ENCODE measurements at regions not wholly inside any gene's neighbourhood (a gene's known extent, or its start where the extent isn't known, plus 50 kb on each side); places are given as distances from the start of the nearest gene placed in this dataset.

DNA sequence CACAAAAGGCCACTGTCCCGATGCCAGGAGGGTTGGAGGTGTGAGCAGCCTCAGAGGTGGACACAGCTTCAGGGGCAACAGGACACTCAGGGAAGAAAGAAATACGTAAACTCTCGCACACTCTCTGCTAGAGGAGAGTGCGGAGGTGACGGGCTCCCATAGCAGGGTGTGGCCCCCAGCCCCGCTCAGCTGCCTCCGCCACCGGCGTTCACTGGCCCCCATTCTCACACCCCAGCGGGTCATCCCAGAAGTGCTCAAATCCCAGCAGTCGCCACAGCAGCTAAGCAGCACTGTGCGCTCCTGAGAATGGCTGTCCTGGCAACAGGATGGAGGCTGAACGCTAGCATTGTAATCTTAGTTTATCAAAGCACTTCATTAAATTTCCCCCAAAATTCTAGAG is 315.6 kb upstream of the SALL3 start:
- intact Hi-C loops (cut with DNase I) = loop anchor here (10.0 kb wide), 1 partner anchor 211 kb away; no protein-coding TSS in a partner anchor
- peak in 2 of 10 donors; percentile 76 to 80 for DNase-seq

DNA sequence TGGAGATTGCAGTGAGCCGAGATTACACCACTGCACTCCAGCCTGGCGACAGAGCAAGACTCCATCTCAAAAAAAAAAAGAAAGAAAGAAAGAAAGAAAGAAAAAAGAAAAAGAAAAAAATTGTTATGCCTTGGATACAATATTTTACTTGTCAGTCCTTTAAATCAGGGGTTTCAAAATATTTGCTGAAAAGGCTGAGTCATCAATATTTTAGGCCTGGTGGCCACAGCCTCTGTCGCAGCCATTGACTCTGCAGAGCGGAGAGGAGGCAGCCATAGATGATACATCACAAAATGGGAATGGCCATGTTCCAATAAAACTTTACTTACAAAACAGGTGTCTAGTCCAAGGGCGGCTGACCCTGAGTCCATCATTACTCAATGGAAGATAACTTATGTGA is 314.8 kb upstream of the SALL3 start:
- intact Hi-C loops (cut with DNase I) = loop anchor here (10.0 kb wide), 1 partner anchor 210 kb away; no protein-coding TSS in a partner anchor
- DNase-seq = no peak

DNA sequence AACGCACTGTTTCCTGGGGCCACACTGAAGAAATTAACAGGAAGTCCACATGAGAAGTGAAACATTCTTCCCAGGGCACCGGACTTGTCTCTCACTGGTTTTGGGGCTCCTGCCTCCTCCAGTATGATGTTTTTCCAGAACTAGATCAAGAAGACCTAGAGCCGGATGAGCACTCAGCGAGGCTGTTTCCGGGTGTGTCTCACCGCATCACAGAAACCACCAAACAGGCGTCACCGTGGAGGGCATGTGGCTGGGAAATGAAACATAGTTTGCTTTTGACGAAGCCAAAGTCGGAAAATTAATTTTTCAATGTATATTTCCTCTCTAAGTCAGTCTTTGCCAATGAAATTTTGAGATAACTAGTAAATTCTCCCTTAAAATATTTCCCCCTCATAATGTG is 314.0 kb upstream of the SALL3 start:
- intact Hi-C loops (cut with DNase I) = loop anchor here (10.0 kb wide), 1 partner anchor 209 kb away; no protein-coding TSS in a partner anchor
- peak in 2 of 10 donors; percentile 36 to 51 for DNase-seq

DNA sequence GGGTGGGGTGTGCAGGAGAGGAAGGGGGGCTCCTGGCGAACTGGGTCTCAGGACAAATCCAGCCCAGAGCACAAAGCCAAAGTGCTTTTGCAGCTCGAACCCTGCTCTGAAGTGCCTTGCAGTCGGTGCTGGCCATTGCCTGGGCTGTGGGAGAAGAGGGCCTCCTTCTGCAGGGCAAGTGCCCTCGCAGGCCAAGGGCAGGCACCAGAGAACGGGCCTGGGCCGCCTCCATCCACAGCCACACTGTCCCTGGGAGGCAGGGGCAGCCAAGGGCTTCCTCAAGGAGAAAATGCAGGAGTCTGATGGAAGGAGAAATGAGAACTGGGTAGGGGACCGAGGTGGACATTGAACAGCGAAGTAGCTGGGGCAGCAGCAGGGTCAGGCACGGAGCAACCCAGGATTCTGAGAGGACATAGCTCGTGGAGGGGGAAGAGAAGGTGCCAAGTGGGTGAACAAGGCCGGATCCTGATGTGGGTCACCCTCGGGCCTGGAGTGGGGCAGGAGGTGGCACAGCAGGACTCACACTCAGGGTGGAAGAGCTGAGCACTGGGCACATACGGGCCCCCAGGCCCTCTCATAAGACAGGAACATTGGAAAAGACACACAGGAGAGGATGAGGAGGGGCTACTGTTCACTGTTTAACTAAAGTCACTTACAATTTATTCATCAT is 312.8 kb upstream of the SALL3 start:
- DNase-seq = peak in 1 of 10 donors; percentile 62
- intact Hi-C loops (cut with DNase I) = loop anchor here (10.0 kb wide), 1 partner anchor 208 kb away; no protein-coding TSS in a partner anchor

DNA sequence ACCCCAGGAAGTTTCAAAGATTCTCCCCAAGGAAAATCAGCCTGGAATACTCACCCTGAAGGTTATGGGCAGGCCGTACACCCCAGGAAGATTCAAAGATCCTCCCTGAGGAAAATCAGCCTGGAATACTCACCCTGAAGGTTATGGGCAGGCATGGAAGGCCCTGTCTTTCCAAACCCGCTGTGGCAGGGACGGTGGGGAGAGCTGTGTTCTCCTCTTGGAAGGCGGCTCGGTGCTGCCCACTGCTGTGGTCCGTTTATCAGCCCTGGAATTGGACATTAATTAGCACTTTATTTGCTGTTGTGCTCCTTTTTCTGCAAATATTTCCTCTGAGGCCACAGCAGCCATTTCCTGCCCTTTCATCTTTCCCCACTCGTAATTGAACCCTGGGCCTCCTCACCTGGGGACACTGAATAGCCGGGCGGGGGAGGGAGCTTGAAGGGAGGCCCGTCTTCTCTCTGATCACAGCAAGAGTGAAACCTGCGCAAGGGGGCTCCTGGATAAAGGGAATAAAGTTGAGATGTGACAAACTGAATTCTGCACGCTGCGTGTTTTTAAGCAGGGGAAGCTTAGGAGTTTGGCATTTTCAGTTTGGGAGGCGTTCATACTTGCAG is 308.7 kb upstream of the SALL3 start:
- intact Hi-C loops (cut with DNase I) = no loop called here
- peak in 1 of 10 donors; percentile 24 for DNase-seq

DNA sequence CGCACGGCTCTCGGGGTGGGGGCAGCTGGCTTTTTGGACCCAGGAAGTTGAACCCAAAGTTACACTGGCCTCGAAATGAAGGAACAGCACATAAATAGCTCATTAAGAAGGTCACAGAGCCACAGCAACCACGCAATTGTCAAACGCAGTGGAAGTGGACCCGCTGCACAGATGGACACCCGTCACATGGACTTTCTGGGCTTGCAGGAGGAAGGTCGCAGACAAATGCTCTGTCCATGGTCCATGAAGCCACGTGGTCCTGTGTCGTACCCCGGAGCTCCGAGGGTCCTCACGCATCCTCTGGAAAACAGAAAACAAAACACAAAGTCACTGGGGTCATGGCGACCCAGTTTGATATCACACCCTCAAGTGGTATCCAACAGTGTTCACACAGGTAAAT is 308.1 kb upstream of the SALL3 start:
- no peak for DNase-seq
- intact Hi-C loops (cut with DNase I) = no loop called here

DNA sequence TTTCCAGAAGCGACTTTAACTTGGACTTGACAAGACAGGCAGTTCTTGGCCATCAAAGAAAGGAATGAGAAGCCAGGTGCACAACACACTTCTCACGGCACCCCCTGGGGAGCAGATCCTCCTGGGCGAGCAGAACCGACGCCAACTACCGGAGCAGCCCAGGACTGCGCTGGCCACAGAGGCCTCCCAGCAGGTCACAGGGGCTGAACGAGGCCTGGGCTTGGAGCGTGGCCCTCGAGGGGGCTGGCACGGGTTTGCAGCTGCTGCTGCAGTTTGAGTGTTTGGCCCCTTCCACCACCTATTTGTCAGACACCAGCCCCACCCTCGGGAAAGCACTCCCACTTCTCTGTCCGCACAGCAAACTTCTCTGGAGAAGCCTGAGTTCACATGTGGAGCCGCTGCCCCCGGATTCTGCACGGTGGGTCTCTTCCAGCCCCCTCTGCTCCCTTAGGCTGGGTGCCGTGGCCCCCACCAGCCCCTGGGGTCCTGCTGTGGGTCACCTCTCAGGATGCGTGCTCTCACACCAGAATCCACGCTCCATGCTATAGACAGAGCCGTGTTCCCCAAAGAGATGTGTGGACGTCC is 306.7 kb upstream of the SALL3 start:
- DNase-seq = peak in 1 of 10 donors; percentile 66
- intact Hi-C loops (cut with DNase I) = no loop called here

DNA sequence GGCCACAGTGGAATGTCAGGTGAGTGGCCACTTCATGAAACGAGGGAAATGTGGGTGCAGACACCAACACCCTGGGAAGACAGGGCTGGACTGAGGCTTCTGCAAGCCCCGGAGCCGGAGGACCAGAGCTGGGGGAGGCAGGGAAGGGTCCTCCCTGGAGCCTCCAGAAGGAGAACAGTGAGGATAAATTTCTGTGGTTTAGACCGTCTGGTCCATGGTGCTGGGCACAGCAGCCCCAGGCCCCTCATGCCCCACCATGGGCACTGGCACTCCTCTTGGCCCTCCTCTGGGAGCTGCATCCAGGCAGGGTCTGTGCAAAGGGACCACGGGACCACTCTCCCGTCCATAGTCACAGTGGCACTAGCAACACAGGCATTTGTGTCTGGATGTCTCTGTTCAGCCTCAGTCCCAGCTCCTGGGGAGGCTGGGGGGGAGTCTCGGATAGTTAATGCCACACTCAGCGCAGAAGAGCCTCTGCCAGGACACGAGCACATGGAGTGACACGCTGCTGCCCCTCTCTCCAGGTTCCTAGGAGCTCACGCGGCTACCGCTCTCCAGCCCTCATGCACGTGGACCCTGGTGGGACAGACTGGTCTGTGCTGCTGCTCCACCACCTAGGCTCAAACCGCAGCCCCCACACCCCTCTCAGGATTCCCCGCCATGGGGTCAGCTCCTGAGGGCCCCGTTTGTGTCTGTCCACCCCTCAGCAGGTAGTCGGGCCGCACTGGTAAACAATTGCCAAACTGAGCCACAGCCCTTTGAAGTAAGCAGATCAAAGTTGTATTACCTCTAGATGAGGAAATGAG is 305.9 kb upstream of the SALL3 start:
- intact Hi-C loops (cut with DNase I) = no loop called here
- DNase-seq = peak in 3 of 10 donors; percentile 49 to 81 (median 59)

DNA sequence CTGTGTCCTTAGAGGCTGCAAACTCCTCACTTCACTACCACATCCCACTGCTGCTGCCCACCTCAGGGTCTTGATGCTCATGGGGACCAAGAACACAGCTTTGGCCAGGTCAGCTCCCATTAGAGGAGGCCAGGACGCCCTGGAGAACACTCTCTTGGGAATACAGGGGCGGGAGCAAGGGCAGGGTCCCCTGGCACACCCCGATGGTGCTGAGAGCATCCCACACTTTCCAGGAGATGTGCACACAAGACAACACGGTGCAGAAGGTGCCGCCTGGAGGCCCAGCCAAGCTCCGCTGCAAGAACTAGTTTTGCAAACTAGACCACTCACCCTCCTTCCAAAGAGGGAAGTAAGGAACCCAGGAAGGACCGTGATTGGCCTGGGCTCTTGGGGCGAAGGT is 304.4 kb upstream of the SALL3 start:
- peak in 1 of 10 donors; percentile 45 for DNase-seq
- intact Hi-C loops (cut with DNase I) = no loop called here

DNA sequence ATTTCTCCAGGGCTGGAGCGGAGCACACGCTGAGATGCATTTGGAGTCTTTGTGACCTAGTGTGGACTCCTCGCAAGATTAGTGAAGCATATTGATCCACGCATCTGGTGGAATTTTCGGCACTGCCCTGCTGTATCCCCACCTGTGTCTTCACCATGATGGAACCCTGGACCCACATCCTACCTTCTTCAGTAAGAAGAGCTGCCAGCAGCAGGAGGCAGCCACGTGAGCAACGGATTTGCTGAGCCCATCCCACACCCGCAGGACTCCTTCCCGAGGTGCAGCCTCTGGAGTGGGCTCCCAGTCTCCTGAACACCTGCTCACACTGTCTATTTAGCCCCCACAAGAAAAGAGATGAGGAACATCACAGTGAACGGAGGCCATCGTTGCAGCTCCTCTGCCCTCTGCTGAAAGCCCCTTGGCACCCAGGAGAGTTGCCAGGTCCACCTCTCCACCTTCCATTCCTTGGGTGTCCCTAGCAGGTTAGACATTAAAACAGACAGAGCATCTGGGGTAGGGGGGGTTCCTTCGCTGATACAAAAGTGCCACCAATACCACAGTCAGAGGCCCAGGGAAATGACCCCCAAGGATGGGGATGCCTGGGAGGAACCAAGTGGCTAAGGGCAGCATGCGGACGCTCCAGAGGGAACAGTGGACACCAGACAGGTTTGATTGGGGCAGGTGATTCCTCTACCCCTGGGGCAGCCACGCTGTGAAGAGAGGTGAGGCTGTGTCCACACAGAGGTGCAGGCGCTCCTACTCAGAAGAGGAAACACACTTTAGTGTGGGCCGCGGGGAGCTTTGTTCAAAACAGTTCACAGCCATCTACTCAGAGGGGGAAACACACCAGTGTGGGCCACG is 302.8 kb upstream of the SALL3 start:
- peak in 1 of 10 donors; percentile 67 for DNase-seq
- intact Hi-C loops (cut with DNase I) = no loop called here

DNA sequence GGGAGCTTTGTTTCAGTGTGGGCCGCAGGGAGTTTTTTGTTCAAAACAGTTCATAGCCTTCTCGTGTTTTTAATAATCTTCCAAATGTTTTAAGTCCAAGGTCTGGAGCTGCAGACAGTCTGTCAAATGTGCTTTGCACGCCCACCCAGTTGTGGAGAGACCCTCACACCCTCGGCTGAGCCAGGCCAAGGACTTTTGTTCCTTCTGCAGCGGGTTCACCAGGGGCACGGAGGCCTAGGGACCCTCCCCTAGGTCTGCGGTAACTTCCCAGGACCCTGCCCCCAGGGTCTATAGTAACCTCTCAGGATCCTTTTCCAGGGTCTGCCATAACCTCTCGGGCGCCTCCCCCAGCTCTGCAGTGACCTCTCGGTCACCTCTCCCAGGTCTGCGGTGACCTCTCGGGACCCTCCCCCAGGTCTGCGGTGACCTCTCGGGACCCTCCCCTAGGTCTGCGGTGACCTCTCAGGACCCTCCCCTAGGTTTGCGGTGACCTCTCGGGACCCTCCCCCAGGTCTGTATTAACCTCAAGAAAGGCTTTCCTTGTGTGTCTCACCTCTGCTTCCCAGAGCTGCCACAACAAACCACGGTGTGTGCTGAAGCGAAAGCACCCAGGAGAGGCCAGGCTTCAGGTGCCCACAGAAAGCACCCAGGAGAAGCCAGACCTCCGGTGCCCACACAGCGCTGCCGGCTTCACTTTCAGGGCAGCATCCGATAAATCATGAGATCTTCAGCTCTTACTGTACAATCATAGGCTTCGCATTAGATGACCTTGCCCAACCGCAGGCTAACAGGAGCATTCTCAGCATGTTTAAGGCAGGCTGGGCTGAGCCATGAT is 301.9 kb upstream of the SALL3 start:
- peak in 1 of 10 donors; percentile 58 for DNase-seq

DNA sequence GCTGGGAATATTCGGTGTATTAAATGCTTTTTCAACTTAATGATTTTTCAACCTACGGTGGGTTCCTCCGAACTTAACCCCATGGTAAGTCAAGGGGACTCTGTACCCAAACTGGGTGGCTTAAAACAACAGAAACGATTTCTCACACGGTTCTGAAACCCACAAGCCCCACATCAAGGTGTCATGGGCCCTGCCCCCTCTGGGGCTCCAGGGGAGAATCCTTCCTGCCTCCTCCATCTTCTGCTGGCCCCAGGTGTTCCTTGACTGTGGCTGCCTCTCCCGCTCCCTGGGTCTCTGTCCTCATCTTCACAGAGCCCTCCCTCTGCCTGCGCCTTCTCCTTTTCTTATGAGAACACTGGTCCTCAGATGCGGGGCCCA is 301.3 kb upstream of the SALL3 start:
- intact Hi-C loops (cut with DNase I) = no loop called here
- no peak for DNase-seq

More for the DNA sequence above, 301.9 kb upstream of the SALL3 start:
- intact Hi-C loops (cut with DNase I) = no loop called here

DNA sequence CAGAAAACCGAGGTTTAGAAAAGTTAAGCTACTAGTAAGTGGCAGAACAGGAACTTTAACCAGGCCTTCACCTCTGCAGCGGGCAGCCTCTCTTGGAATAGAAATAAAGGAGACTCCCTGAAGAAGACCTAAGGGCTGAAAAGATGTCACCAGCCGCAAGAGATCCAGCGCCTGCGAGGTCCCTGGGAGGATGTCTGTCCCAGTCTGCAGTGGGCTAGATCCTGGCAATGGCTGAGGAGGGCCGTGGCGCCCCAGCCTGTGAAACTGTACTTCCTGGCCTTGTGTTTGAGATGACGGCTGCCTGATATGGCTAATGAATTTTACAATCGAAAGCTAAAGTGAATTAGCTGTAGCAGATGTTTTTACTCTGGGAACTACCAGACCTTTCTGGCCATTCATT is 300.6 kb upstream of the SALL3 start:
- intact Hi-C loops (cut with DNase I) = no loop called here
- DNase-seq = no peak

DNA sequence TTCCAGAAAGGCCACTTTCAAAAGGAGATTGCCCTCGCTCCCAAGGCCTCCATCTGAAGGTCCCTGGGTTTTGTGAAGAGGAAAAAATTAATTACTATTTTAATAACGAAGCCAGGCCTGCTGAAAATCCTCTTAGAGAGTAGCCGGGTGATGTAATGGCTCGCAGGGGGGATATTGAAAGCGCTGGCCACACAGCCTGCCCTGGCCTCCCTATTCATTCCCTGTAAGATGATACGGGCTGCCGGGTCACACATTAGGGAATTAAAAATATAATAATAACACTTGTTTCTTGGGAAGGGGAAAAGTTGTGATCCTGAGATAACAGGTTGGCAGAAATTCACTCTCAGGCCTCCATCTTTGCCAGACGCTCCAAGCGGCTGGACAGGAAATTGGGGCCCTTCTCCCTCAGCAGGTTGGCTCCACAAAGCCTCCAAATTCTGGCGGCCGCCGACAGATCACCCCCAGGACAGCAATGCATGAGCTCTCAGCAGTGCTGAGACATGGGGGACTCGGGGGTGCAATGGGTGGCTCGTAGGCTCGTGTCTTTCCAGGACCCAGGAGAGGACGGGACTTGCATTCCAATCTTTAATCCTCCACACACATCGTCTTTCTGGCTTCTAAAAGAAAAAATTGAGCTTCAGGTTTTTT is 299.9 kb upstream of the SALL3 start:
- intact Hi-C loops (cut with DNase I) = no loop called here
- no peak for DNase-seq

DNA sequence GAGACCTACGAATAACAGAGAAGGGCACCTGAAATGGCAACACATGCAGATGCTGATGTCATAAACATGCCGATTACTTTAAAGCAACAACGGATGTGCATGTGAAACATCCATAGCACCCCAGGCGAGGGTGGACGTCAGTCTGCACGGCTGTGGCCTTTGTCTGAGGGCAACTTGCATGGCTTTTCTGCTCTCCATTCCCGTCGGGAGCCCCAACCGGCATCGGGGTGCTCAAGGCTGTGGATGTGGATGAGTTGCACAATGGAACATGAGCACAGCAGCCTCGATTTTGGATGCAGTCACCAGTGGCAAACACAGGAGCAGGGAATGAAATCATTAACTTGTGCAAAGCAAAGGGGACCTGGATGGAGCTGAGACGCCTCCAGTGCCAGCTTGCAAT is 298.2 kb upstream of the SALL3 start:
- intact Hi-C loops (cut with DNase I) = no loop called here
- peak in 1 of 10 donors; percentile 65 for DNase-seq

DNA sequence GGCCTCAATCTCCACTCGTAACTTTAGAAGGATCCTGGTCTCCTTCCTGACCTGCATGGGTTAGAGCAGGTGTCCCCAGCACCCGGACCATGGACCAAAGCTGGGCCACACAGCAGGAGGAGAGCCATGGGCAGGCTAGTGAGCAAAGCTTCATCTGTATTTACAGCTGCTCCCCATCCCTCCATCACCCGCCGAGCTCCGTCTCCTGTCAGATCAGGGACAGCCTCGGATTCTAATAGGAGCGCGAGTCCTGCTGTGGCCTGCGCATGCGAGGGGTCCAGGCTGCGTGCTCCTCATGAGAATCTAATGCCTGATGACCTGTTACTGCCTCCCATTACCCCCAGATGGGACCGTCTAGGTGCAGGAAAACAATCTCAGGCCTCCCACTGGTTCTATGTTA is 297.7 kb upstream of the SALL3 start:
- intact Hi-C loops (cut with DNase I) = no loop called here

DNA sequence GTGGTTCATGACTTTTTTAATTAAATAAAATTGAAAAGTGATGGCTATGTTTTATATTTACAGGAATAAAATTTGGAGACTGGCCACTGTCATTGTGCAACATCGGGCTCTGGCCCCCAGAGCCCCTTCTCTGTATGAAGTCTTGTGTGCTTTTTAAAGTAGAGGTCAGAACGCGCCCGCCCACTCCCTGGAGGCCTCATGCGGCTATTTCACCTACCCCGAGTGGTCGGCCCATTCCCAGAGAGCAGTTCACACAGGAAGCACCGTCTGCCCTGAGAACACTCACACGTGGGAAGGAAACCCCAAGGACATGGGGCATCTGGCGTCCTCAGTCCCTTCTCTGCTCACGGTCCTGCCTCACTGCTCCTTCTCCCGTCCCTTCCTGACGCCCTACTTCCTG is 296.9 kb upstream of the SALL3 start:
- intact Hi-C loops (cut with DNase I) = no loop called here

More for the DNA sequence above, 297.7 kb upstream of the SALL3 start:
- DNase-seq = peak in 1 of 10 donors; percentile 75

DNA sequence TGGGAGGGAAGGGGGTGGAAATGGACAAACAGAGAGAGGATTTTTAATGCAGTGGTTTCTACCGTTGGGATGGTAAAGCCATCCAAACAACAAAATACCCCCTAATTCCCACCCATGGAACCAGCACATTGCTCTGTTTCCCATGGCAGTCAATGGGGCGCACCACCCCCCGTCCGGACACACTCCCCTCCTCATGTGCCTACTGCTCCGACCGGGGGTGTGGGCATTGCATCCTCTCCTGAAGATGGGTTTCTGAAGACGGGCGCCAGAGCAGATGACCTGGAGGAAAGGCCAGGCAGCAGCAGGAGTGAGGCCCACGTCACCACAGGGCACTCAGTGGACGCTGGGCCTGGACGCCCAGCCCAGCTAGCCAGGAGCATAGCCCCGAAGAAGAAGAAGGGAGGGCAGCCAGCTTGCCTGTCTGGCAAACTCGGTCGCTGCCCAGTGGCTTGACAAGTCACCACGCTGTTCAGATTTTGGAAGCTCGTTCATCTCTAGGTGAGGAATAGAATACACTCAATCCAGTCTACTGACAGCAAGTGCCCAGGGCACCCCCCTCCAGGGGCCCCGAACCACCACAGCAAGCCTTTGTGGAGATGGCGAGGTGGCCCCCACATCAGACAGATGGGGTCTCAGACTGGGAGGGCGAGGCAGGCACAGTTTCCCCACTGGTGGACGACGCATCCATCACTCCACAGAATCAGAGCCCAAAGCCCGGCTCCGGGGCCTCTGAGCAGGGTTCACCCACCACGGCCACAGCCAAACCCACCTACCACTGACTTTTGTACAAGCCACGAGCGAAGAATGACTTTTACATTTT is 296.2 kb upstream of the SALL3 start:
- intact Hi-C loops (cut with DNase I) = no loop called here
- no peak for DNase-seq

More for the DNA sequence above, 296.9 kb upstream of the SALL3 start:
- DNase-seq = no peak

Data from posterior cingulate gyrus (tissue), 11 donors.